ENCODE measurements at regions not wholly inside any gene's neighbourhood (a gene's known extent, or its start where the extent isn't known, plus 50 kb on each side); places are given as distances from the start of the nearest gene placed in this dataset.
A peak's percentile ranks its signal among the peaks of the same experiment; 100 is the strongest.

DNA sequence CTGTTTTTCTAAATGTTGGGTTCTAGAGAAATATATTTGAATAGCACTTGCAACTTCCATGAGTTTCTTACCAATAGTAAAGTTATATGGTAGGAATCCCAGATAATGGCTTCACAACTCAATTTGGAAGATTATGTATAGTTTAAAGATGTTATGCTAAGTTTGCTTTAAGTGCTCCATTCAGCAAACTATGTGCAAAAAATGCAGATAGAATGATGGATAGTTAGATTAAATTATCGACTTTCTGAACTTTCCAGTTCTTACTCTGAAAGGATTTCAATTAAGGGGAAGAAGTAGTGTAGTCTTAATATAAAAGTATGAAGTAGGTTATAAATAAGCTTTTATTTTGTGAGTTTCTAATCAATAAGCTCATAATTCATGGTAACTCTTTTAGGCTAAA lies 60.7 kb upstream of the NFKB1 start:
- DNase-seq: no peak

DNA sequence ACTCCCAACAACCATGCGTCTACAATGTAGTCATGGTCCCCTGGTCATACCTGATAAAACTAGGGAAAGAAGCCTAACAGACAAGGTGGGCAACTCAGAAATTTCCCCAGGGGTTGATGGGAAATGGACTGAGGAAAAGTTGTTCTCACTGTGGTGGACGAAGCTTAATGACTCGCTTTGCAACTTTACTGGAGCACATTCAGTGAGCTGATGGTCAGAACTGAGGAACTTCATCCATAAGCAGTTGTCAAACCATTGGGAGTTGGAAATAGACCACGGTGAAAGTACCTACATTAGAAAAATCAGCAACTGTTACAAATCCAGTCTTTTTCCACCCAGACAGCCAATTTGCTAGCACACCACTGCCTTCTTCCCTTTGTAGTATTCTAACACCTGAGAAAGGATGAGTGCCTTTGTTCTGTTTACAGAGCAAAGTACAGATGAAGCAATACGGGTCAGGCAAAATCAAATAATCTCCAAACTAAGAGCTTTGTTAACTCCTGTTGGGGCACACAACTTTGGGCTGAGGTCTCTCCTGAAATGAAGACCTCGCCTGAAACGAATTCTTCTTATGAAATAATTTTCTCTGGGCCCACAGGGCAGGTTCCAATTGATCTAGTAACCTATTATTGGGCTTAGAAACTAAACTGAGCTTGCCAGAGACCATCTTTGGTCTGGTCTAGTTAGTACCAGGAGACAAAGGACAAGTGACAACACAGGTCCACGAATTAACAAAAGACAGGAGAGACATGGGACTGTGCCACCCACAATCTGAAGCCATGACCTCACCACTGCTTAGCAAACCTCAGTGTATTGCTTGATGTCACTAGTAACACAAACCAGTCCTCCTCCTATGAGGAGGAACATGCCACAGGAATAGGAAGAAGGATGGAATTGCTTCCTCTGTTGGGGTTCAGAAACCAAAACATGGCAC lies 58.9 kb upstream of the NFKB1 start:
- no peak for DNase-seq

GRCh38 chr4:102444752-102445151 lies 56.4 kb upstream of the NFKB1 start:
- DNase-seq: no peak

DNA sequence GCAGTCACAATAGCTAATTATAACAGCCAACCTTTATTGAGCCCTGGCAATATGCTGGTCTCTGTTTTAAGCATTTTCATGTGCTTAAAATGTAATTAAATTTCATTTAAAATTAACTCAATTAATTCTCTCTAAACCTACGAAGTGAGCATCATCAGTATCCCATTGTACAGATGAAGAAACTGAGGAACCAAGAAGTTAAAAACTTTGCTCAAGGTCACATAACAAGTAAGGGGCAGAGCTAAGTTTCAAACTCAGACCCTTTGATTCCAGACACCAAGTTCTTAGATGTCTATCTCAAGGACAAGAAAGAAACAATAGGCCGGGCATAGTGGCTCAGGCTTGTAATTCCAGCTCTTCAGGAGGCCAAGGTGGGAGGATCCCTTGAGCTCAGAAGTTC lies 55.9 kb upstream of the NFKB1 start:
- DNase-seq: no peak

DNA sequence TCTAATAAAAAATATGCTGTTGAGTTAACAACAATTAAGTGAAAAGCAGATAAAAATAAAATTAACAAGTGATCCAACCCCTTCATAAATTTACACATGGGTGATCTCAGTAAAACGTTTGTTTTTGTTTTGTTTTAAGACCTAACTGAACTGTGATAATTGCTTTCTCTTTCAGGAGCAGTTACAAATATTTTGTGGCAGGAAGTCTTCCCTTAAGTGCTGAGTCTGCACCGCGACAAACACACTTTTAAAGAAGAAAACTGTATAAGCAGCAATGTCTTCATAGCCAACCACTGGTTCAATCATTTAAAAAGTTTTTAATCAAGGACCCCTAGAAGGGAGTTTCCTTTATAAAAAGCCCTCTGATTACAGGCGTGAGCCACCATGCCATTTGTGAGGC lies 53.7 kb upstream of the NFKB1 start:
- no peak for DNase-seq

- peak in 16 of 56 donors; percentile 0 to 68 (median 6) for DNase-seq
These were observed 51.3 kb upstream of the NFKB1 start for GRCh38 chr4:102449751-102450352.

- DNase-seq: no peak
These were observed 49.9 kb upstream of the NFKB1 start for GRCh38 chr4:102451266-102451665.
